ENCODE measurements at regions not wholly inside any gene's neighbourhood (a gene's known extent, or its start where the extent isn't known, plus 50 kb on each side); places are given as distances from the start of the nearest gene placed in this dataset.

- no peak for DNase-seq
- TF ChIP-seq POLR2A (IDR thresholded peaks at IDR 0.05; ENCODE audit: low read length) (no peak), GATA1 (IDR thresholded peaks at IDR 0.05; ENCODE audit: low read depth, low read length) (no peak)
Observed at GRCh38 chr5:116824751-116825438, 250.3 kb upstream of the SEMA6A start.

GRCh38 chr5:116814626-116815385, 240.2 kb upstream of the SEMA6A start:
- DNase-seq = no peak
- TF ChIP-seq POLR2A (IDR thresholded peaks at IDR 0.05; ENCODE audit: low read length) (no peak), GATA1 (IDR thresholded peaks at IDR 0.05; ENCODE audit: low read depth, low read length) (no peak)

GRCh38 chr5:116813906-116814305, 239.3 kb upstream of the SEMA6A start:
- TF ChIP-seq GATA1 (IDR thresholded peaks at IDR 0.05; ENCODE audit: low read depth, low read length) (no peak), POLR2A (IDR thresholded peaks at IDR 0.05; ENCODE audit: low read length) (no peak)
- no peak for DNase-seq

DNA sequence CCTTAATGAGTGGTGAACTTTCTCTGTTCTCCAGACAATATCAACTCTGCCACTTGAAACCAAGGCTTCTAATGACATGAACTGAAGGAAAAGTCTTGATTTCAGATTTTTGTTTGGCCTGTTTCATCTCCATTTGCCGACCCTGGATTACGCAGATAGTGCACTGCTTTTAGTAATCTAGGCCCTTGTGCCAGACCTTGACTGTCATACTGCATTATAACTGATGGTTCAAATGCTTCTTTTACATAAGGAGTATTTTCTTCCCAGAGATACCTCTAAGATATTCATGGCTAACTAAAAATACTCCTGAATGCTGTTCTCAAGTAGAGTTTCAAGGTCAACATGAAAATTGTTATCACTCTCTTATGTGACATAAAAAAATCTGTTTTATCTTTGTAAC, 238.7 kb upstream of the SEMA6A start:
- TF ChIP-seq POLR2A (IDR thresholded peaks at IDR 0.05; ENCODE audit: low read length) (no peak), GATA1 (IDR thresholded peaks at IDR 0.05; ENCODE audit: low read depth, low read length) (no peak)
- DNase-seq = no peak

DNA sequence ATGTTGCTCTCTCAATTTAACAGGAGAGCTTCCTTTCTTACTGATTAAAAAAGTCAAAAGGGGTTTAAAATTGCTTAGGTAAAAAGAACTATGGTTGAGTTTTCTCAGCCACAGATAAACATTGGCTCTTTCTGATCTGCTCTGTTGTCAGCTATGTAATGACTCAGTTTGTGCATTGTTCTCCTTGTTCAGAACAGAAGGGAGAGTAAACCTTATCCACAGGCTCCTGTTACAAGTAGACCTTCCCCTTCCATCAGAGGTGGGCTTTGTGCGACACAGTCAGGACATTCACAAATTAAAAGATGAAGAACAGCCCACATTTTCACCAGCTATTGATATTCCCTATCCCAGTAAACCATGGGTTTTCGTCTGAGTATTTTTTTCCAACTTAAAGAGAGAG, 236.3 kb upstream of the SEMA6A start:
- TF ChIP-seq POLR2A (IDR thresholded peaks at IDR 0.05; ENCODE audit: low read length) = no peak
- no peak for TF ChIP-seq GATA1 (IDR thresholded peaks at IDR 0.05; ENCODE audit: low read depth, low read length)
- no peak for DNase-seq

DNA sequence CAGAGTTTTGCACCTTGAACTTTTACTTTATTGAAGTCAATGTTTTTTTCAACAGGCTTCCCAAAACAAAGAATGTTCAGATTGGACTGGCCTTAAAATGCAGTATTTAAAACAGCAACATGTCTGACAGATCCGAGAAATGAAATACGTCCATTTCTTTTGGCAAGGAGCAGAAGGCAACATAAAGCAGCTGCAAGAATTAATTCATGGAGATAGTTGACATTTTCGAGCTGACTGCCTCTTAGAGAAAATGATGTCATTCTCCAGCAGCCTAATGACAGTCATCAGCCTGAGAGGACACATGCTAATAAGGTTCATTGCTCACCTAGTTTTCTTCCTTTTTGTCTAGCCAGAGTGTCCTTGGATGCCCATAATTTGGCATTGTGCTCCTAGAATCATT, 232.2 kb upstream of the SEMA6A start:
- no peak for DNase-seq
- TF ChIP-seq POLR2A (IDR thresholded peaks at IDR 0.05; ENCODE audit: low read length) (no peak), GATA1 (IDR thresholded peaks at IDR 0.05; ENCODE audit: low read depth, low read length) (no peak)

DNA sequence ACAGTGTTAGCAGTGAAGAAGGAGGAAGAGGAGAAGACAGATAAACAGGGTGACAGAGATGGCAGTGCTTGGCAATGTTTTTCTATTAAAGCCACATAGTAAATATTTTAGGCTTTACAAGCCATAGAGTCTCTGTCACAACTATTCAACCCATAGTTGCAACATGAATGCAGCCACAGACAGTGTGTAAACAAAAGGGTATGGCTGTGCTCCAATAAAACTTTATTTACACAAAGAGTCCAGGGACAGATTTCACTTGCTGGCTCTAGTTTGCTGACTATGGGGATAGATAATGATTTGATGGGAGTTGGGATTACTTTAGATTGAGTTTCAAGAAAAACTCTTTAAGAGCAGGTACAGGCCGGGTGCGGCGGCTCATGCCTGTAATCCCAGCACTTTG, 224.8 kb upstream of the SEMA6A start:
- no peak for TF ChIP-seq POLR2A (IDR thresholded peaks at IDR 0.05; ENCODE audit: low read length)
- no peak for TF ChIP-seq GATA1 (IDR thresholded peaks at IDR 0.05; ENCODE audit: low read depth, low read length)
- no peak for DNase-seq

DNA sequence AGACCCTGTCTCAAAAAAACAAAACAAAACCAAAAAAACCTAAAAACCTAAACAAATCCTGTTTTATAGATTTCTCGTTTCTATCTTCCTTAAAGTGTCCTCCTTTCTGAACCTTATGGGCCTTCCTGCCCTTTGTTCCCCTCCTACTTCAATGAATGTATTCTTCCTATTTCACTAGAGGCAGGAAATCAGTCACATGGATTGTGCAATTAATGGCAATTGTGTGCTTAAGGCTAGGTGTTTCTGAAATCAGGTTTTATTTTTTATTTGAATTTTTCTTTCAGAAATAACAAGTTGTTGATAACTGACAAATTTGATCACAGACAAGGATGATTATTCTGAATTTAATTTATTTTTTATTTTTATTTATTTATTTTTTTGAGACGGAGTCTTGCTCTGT, 220.6 kb upstream of the SEMA6A start:
- TF ChIP-seq POLR2A (IDR thresholded peaks at IDR 0.05; ENCODE audit: low read length) (no peak), GATA1 (IDR thresholded peaks at IDR 0.05; ENCODE audit: low read depth, low read length) (no peak)
- DNase-seq = no peak

- TF ChIP-seq GATA1 (IDR thresholded peaks at IDR 0.05; ENCODE audit: low read depth, low read length) = no peak
- TF ChIP-seq POLR2A (IDR thresholded peaks at IDR 0.05; ENCODE audit: low read length) = no peak
- DNase-seq = no peak
Observed at GRCh38 chr5:116789522-116789921, 214.9 kb upstream of the SEMA6A start.

GRCh38 chr5:116788851-116789403, 214.3 kb upstream of the SEMA6A start:
- TF ChIP-seq POLR2A (IDR thresholded peaks at IDR 0.05; ENCODE audit: low read length) (no peak), GATA1 (IDR thresholded peaks at IDR 0.05; ENCODE audit: low read depth, low read length) (no peak)
- no peak for DNase-seq

GRCh38 chr5:116787570-116787969, 212.9 kb upstream of the SEMA6A start:
- no peak for DNase-seq
- no peak for TF ChIP-seq GATA1 (IDR thresholded peaks at IDR 0.05; ENCODE audit: low read depth, low read length)

- DNase-seq = no peak
- TF ChIP-seq POLR2A (IDR thresholded peaks at IDR 0.05; ENCODE audit: low read length) = no peak
- TF ChIP-seq GATA1 (IDR thresholded peaks at IDR 0.05; ENCODE audit: low read depth, low read length) = no peak
Observed at GRCh38 chr5:116785106-116785505, 210.5 kb upstream of the SEMA6A start.

DNA sequence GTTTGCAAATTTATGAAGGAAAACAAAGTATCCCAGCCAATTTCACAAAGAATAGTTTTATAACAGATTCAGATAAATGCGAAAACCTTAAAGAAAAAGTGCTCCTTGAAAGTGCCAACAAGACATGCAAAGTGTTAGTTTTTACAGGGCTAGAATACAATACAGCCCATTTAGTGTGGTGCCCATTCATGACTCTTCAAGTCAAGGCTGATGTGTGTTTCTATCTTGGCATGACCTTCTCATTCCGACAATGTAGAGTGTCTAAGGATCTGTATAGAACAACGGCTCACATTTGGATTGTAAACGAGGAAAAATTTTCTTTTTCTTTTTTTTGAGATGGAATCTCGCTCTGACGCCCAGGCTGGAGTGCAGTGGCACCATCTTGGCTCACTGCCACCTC, 205.2 kb upstream of the SEMA6A start:
- no peak for TF ChIP-seq POLR2A (IDR thresholded peaks at IDR 0.05; ENCODE audit: low read length)
- TF ChIP-seq GATA1 (IDR thresholded peaks at IDR 0.05; ENCODE audit: low read depth, low read length) = no peak
- no peak for DNase-seq

DNA sequence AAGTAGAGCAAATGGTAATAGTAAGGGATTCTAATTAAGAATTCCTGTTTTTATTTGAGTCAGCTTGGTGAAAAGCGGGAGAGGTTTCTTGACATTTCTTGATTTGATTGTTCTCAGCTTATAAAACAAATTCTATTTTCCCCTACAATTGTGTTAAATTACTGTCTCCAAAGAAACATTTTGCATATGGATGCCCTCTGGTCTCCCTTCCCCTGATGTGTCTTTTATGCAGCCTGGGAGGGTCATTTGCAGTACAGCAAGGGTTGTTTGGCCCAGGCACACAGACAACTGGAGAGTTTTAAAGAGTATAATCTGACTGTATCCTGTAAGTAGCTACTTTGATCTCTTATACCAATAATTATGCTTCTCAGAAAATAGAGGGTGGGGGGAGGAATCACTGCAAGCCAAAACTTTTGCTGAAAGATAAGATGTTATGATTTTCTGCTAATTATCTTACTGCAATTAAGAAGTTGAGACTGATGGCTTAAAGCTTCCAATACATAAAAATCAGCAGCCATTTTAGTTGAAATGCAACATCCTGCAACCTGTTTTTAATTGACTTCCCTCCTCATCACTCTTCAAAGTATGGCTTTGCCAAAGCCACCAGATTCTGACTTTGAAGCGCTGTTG, 204.1 kb upstream of the SEMA6A start:
- DNase-seq = no peak
- TF ChIP-seq GATA1 (IDR thresholded peaks at IDR 0.05; ENCODE audit: low read depth, low read length) (no peak), POLR2A (IDR thresholded peaks at IDR 0.05; ENCODE audit: low read length) (no peak)
